ENCODE measurements at regions not wholly inside any gene's neighbourhood (a gene's known extent, or its start where the extent isn't known, plus 50 kb on each side); places are given as distances from the start of the nearest gene placed in this dataset.
"Not testable (repeated sequence)": the region's sequence is repeated elsewhere in the genome, so short reads cannot be mapped to it uniquely, and the experiment has no call there.

GRCh38 chr13:50650592-50651504, 192.6 kb downstream of the DLEU7 start:
- H3K27ac ChIP-seq (ENCODE audit: low read depth, low read length): no peak overlapping the region
- H3K4me3 ChIP-seq (ENCODE audit: low read depth, low read length): no peak overlapping the region
- no peak overlapping the region for H3K9ac ChIP-seq (ENCODE audit: low read depth, low read length)
- no peaks in the 10 kb centered on the region for H3K4me1 ChIP-seq (ENCODE audit: control insufficient read depth, insufficient read depth, low read length)
- H3K27me3 ChIP-seq (ENCODE audit: control insufficient read depth, insufficient read depth, low read length): no peaks in the 10 kb centered on the region
- no peaks in the 10 kb centered on the region for H3K9me3 ChIP-seq (ENCODE audit: control insufficient read depth, insufficient read depth, low read length)
- no peaks in the 10 kb centered on the region for H3K36me3 ChIP-seq (ENCODE audit: control insufficient read depth, insufficient read depth, low read length)

GRCh38 chr13:50651922-50652321, 191.6 kb downstream of the DLEU7 start:
- H3K9ac ChIP-seq (ENCODE audit: low read depth, low read length): no peak overlapping the region
- no peaks in the 10 kb centered on the region for H3K36me3 ChIP-seq (ENCODE audit: control insufficient read depth, insufficient read depth, low read length)

GRCh38 chr13:50654331-50654730, 189.2 kb downstream of the DLEU7 start:
- no peak overlapping the region for H3K9ac ChIP-seq (ENCODE audit: low read depth, low read length)
- H3K9me3 ChIP-seq (ENCODE audit: control insufficient read depth, insufficient read depth, low read length): no peaks in the 10 kb centered on the region
- no peak overlapping the region for H3K27ac ChIP-seq (ENCODE audit: low read depth, low read length)
- H3K36me3 ChIP-seq (ENCODE audit: control insufficient read depth, insufficient read depth, low read length): no peaks in the 10 kb centered on the region
- H3K4me1 ChIP-seq (ENCODE audit: control insufficient read depth, insufficient read depth, low read length): no peaks in the 10 kb centered on the region
- no peaks in the 10 kb centered on the region for H3K27me3 ChIP-seq (ENCODE audit: control insufficient read depth, insufficient read depth, low read length)
- no peak overlapping the region for H3K4me3 ChIP-seq (ENCODE audit: low read depth, low read length)

More at GRCh38 chr13:50651922-50652321, 191.6 kb downstream of the DLEU7 start:
- H3K4me3 ChIP-seq (ENCODE audit: low read depth, low read length): no peak overlapping the region
- no peaks in the 10 kb centered on the region for H3K9me3 ChIP-seq (ENCODE audit: control insufficient read depth, insufficient read depth, low read length)
- H3K27me3 ChIP-seq (ENCODE audit: control insufficient read depth, insufficient read depth, low read length): no peaks in the 10 kb centered on the region
- no peaks in the 10 kb centered on the region for H3K4me1 ChIP-seq (ENCODE audit: control insufficient read depth, insufficient read depth, low read length)
- H3K27ac ChIP-seq (ENCODE audit: low read depth, low read length): no peak overlapping the region

GRCh38 chr13:50661881-50662280, 181.6 kb downstream of the DLEU7 start:
- not testable (repeated sequence) for H3K4me3 ChIP-seq (ENCODE audit: low read depth, low read length); H3K27ac ChIP-seq (ENCODE audit: low read depth, low read length); H3K4me1 ChIP-seq (ENCODE audit: control insufficient read depth, insufficient read depth, low read length); H3K27me3 ChIP-seq (ENCODE audit: control insufficient read depth, insufficient read depth, low read length); H3K9me3 ChIP-seq (ENCODE audit: control insufficient read depth, insufficient read depth, low read length); H3K9ac ChIP-seq (ENCODE audit: low read depth, low read length); H3K36me3 ChIP-seq (ENCODE audit: control insufficient read depth, insufficient read depth, low read length)

- Histone ChIP-seq H3K36me3 (ENCODE audit: control insufficient read depth, insufficient read depth, low read length) (no peaks in the 10 kb centered on the region), H3K27ac (ENCODE audit: low read depth, low read length) (no peak overlapping the region), H3K4me3 (ENCODE audit: low read depth, low read length) (no peak overlapping the region), H3K9ac (ENCODE audit: low read depth, low read length) (no peak overlapping the region), H3K4me1 (ENCODE audit: control insufficient read depth, insufficient read depth, low read length) (no peaks in the 10 kb centered on the region), H3K9me3 (ENCODE audit: control insufficient read depth, insufficient read depth, low read length) (no peaks in the 10 kb centered on the region), H3K27me3 (ENCODE audit: control insufficient read depth, insufficient read depth, low read length) (no peaks in the 10 kb centered on the region)
Measured at GRCh38 chr13:50664951-50665350, 178.5 kb downstream of the DLEU7 start.

GRCh38 chr13:50668049-50668448, 175.4 kb downstream of the DLEU7 start:
- Histone ChIP-seq H3K36me3 (ENCODE audit: control insufficient read depth, insufficient read depth, low read length) (no peaks in the 10 kb centered on the region), H3K27ac (ENCODE audit: low read depth, low read length) (no peak overlapping the region), H3K9ac (ENCODE audit: low read depth, low read length) (no peak overlapping the region)

GRCh38 chr13:50668691-50669271, 174.7 kb downstream of the DLEU7 start:
- no peak overlapping the region for H3K9ac ChIP-seq (ENCODE audit: low read depth, low read length)
- H3K4me3 ChIP-seq (ENCODE audit: low read depth, low read length): no peak overlapping the region
- no peaks in the 10 kb centered on the region for H3K36me3 ChIP-seq (ENCODE audit: control insufficient read depth, insufficient read depth, low read length)
- H3K27ac ChIP-seq (ENCODE audit: low read depth, low read length): no peak overlapping the region
- no peaks in the 10 kb centered on the region for H3K9me3 ChIP-seq (ENCODE audit: control insufficient read depth, insufficient read depth, low read length)
- H3K4me1 ChIP-seq (ENCODE audit: control insufficient read depth, insufficient read depth, low read length): no peaks in the 10 kb centered on the region
- H3K27me3 ChIP-seq (ENCODE audit: control insufficient read depth, insufficient read depth, low read length): no peaks in the 10 kb centered on the region

More at GRCh38 chr13:50668049-50668448, 175.4 kb downstream of the DLEU7 start:
- Histone ChIP-seq H3K4me1 (ENCODE audit: control insufficient read depth, insufficient read depth, low read length) (no peaks in the 10 kb centered on the region), H3K9me3 (ENCODE audit: control insufficient read depth, insufficient read depth, low read length) (no peaks in the 10 kb centered on the region), H3K27me3 (ENCODE audit: control insufficient read depth, insufficient read depth, low read length) (no peaks in the 10 kb centered on the region), H3K4me3 (ENCODE audit: low read depth, low read length) (no peak overlapping the region)

GRCh38 chr13:50670272-50670671, 173.2 kb downstream of the DLEU7 start:
- no peak overlapping the region for H3K4me3 ChIP-seq (ENCODE audit: low read depth, low read length)
- H3K27ac ChIP-seq (ENCODE audit: low read depth, low read length): no peak overlapping the region
- H3K9ac ChIP-seq (ENCODE audit: low read depth, low read length): no peak overlapping the region
- H3K36me3 ChIP-seq (ENCODE audit: control insufficient read depth, insufficient read depth, low read length): no peaks in the 10 kb centered on the region
- no peaks in the 10 kb centered on the region for H3K4me1 ChIP-seq (ENCODE audit: control insufficient read depth, insufficient read depth, low read length)
- H3K9me3 ChIP-seq (ENCODE audit: control insufficient read depth, insufficient read depth, low read length): no peaks in the 10 kb centered on the region
- H3K27me3 ChIP-seq (ENCODE audit: control insufficient read depth, insufficient read depth, low read length): no peaks in the 10 kb centered on the region

- Histone ChIP-seq H3K9me3 (ENCODE audit: control insufficient read depth, insufficient read depth, low read length) (no peaks in the 10 kb centered on the region), H3K27me3 (ENCODE audit: control insufficient read depth, insufficient read depth, low read length) (no peaks in the 10 kb centered on the region), H3K9ac (ENCODE audit: low read depth, low read length) (no peak overlapping the region), H3K36me3 (ENCODE audit: control insufficient read depth, insufficient read depth, low read length) (no peaks in the 10 kb centered on the region), H3K27ac (ENCODE audit: low read depth, low read length) (no peak overlapping the region), H3K4me3 (ENCODE audit: low read depth, low read length) (no peak overlapping the region), H3K4me1 (ENCODE audit: control insufficient read depth, insufficient read depth, low read length) (no peaks in the 10 kb centered on the region)
Measured at GRCh38 chr13:50670847-50671496, 172.5 kb downstream of the DLEU7 start.

- Histone ChIP-seq H3K9ac (ENCODE audit: low read depth, low read length) (no peak overlapping the region), H3K36me3 (ENCODE audit: control insufficient read depth, insufficient read depth, low read length) (no peaks in the 10 kb centered on the region), H3K27ac (ENCODE audit: low read depth, low read length) (no peak overlapping the region), H3K27me3 (ENCODE audit: control insufficient read depth, insufficient read depth, low read length) (no peaks in the 10 kb centered on the region), H3K4me3 (ENCODE audit: low read depth, low read length) (no peak overlapping the region), H3K9me3 (ENCODE audit: control insufficient read depth, insufficient read depth, low read length) (no peaks in the 10 kb centered on the region), H3K4me1 (ENCODE audit: control insufficient read depth, insufficient read depth, low read length) (no peaks in the 10 kb centered on the region)
Measured at GRCh38 chr13:50671497-50671850, 172.0 kb downstream of the DLEU7 start.

- Histone ChIP-seq H3K36me3 (ENCODE audit: control insufficient read depth, insufficient read depth, low read length) (no peaks in the 10 kb centered on the region), H3K9ac (ENCODE audit: low read depth, low read length) (no peak overlapping the region), H3K9me3 (ENCODE audit: control insufficient read depth, insufficient read depth, low read length) (no peaks in the 10 kb centered on the region), H3K4me1 (ENCODE audit: control insufficient read depth, insufficient read depth, low read length) (no peaks in the 10 kb centered on the region), H3K27ac (ENCODE audit: low read depth, low read length) (no peak overlapping the region), H3K4me3 (ENCODE audit: low read depth, low read length) (no peak overlapping the region), H3K27me3 (ENCODE audit: control insufficient read depth, insufficient read depth, low read length) (no peaks in the 10 kb centered on the region)
Measured at GRCh38 chr13:50672025-50672424, 171.5 kb downstream of the DLEU7 start.

All from HUES48 (cell line).